Hepatocyte (in vitro differentiated cells): ENCODE measurements at regions not wholly inside any gene's neighbourhood (a gene's known extent, or its start where the extent isn't known, plus 50 kb on each side); places are given as distances from the start of the nearest gene placed in this dataset.

Source experiments
- CTCF ChIP-seq: fragments of 200-600 bp; sonication (generic); IDR thresholded peaks from 2 replicates; pipeline ENCODE4 v1.5.1; 2016; ENCODE audit warnings: antibody characterized with exemption, mild to moderate bottlenecking; ENCODE audit not compliant: poor library complexity
- EZH2 ChIP-seq: fragments of 200-600 bp; sonication (generic); IDR thresholded peaks from 2 replicates; pipeline ENCODE4 v1.6.1; 2016; ENCODE audit warnings: antibody characterized with exemption, mild to moderate bottlenecking, borderline replicate concordance
- EZH2phosphoT487 ChIP-seq: fragments of 200-600 bp; sonication (generic); IDR thresholded peaks from one replicate; pipeline ENCODE4 v1.6.1; 2018; ENCODE audit warnings: antibody characterized with exemption, mild to moderate bottlenecking, low read depth, moderate library complexity; ENCODE audit not compliant: unreplicated experiment, severe bottlenecking

GRCh38 chr6:137430954-137431353 is 63.2 kb downstream of the OLIG3 start:
- no peak for TF ChIP-seq CTCF
- TF ChIP-seq EZH2: no peak
- no peak for TF ChIP-seq EZH2phosphoT487
